NB4 (cell line): ENCODE measurements at regions not wholly inside any gene's neighbourhood (a gene's known extent, or its start where the extent isn't known, plus 50 kb on each side); places are given as distances from the start of the nearest gene placed in this dataset.

Source experiments
- CTCF ChIP-seq: IDR thresholded peaks from one replicate; pipeline ENCODE4 v1.5.1; 2012; ENCODE audit warnings: low read depth, low read length
- MYC ChIP-seq: IDR thresholded peaks from 2 replicates; pipeline ENCODE4 v1.6.1; 2011; ENCODE audit warnings: low read depth, low read length
- POLR2A ChIP-seq: IDR thresholded peaks from 2 replicates; pipeline ENCODE4 v1.6.1; 2011; ENCODE audit warnings: mild to moderate bottlenecking; ENCODE audit not compliant: insufficient read length; ENCODE audit errors: extremely low read depth

- no peak for TF ChIP-seq CTCF
- no peak for TF ChIP-seq MYC
- TF ChIP-seq POLR2A = no peak
These were observed 168.3 kb downstream of the UXS1 start for GRCh38 chr2:106025796-106026195.
